GM23338 (cell line): ENCODE measurements at regions not wholly inside any gene's neighbourhood (a gene's known extent, or its start where the extent isn't known, plus 50 kb on each side); places are given as distances from the start of the nearest gene placed in this dataset.

Experiments
- ATAC-seq: fragments of 200-7000 bp; cut with Tn5 transposase; 3 replicates; pipeline ENCODE4 v1.9.1; 2020
- DNase-seq: peaks from one replicate; pipeline ENCODE4 v3.0.0-alpha.2; 2015; ENCODE audit warnings: low spot score
- H2AFZ ChIP-seq: fragments of 200-600 bp; sonication (generic); 2 replicates; pipeline ENCODE4 v1.8.0; 2016; ENCODE audit warnings: antibody characterized with exemption, mild to moderate bottlenecking, moderate library complexity
- H3F3A ChIP-seq: fragments of 200-600 bp; sonication (generic); replicated peaks from 2 replicates; pipeline ENCODE4 v1.8.0; 2017; ENCODE audit warnings: antibody characterized with exemption, mixed run types, low read depth
- H3K27ac ChIP-seq: fragments of 200-600 bp; sonication (generic); 2 replicates; pipeline ENCODE4 v1.6.1; 2016; ENCODE audit warnings: low read depth
- H3K27me3 ChIP-seq: fragments of 200-600 bp; sonication (generic); 2 replicates; pipeline ENCODE4 v1.8.0; 2016; ENCODE audit warnings: mild to moderate bottlenecking, mixed run types, moderate library complexity; ENCODE audit not compliant: insufficient read depth
- H3K36me3 ChIP-seq: fragments of 200-600 bp; sonication (generic); 2 replicates; pipeline ENCODE4 v1.8.0; 2016; ENCODE audit warnings: mild to moderate bottlenecking; ENCODE audit not compliant: insufficient read depth
- H3K4me1 ChIP-seq: fragments of 200-600 bp; sonication (generic); 2 replicates; pipeline ENCODE4 v1.8.0; 2016; ENCODE audit warnings: mild to moderate bottlenecking, moderate library complexity; ENCODE audit not compliant: insufficient read depth
- H3K4me2 ChIP-seq: fragments of 200-600 bp; sonication (generic); 2 replicates; pipeline ENCODE4 v1.7.1; 2017; ENCODE audit warnings: mixed run types
- H3K4me3 ChIP-seq: fragments of 200-600 bp; sonication (generic); 2 replicates; pipeline ENCODE4 v1.6.1; 2016; ENCODE audit warnings: mixed run types
- H3K79me2 ChIP-seq: fragments of 200-600 bp; sonication (generic); replicated peaks from 2 replicates; pipeline ENCODE4 v1.8.0; 2017; ENCODE audit warnings: mild to moderate bottlenecking; ENCODE audit not compliant: insufficient read depth
- H3K9me2 ChIP-seq: fragments of 200-600 bp; sonication (generic); 2 replicates; pipeline ENCODE4 v1.8.0; 2017; ENCODE audit not compliant: insufficient read depth
- H4K20me1 ChIP-seq: fragments of 200-600 bp; sonication (generic); replicated peaks from 2 replicates; pipeline ENCODE4 v1.8.0; 2017; ENCODE audit warnings: mild to moderate bottlenecking; ENCODE audit not compliant: insufficient read depth
- H3K27ac Mint-ChIP-seq: 2 replicates; pipeline ENCODE4 v1.8.0; 2020; ENCODE audit warnings: inconsistent platforms, mild to moderate bottlenecking, moderate library complexity, mixed read lengths
- H3K27me3 Mint-ChIP-seq: 3 replicates; pipeline ENCODE4 v1.8.0; 2022; ENCODE audit warnings: low read depth, mild to moderate bottlenecking, moderate library complexity, mixed read lengths, inconsistent platforms; ENCODE audit not compliant: insufficient read depth, poor library complexity
- H3K36me3 Mint-ChIP-seq: 3 replicates; pipeline ENCODE4 v1.8.0; 2021; ENCODE audit warnings: low read depth, mild to moderate bottlenecking, inconsistent platforms, moderate library complexity, mixed read lengths
- H3K4me1 Mint-ChIP-seq: 3 replicates; pipeline ENCODE4 v1.8.0; 2020; ENCODE audit warnings: mild to moderate bottlenecking, inconsistent platforms, mixed read lengths
- H3K4me3 Mint-ChIP-seq: 3 replicates; pipeline ENCODE4 v1.8.0; 2021; ENCODE audit warnings: moderate library complexity, mild to moderate bottlenecking, inconsistent platforms, mixed read lengths
- H3K9me3 Mint-ChIP-seq: 3 replicates; pipeline ENCODE4 v1.8.0; 2020; ENCODE audit warnings: moderate library complexity, mild to moderate bottlenecking, inconsistent platforms, mixed read lengths
- CREB1 ChIP-seq: fragments of 250-450 bp; sonication (Bioruptor Pico); IDR thresholded peaks from 2 replicates; pipeline ENCODE4 v1.5.0; 2020; ENCODE audit warnings: low read depth, mild to moderate bottlenecking, moderate library complexity
- EZH2 ChIP-seq: fragments of 200-600 bp; sonication (generic); IDR thresholded peaks from one replicate; pipeline ENCODE4 v1.8.0; 2017; ENCODE audit warnings: antibody characterized with exemption, mild to moderate bottlenecking, low read depth; ENCODE audit not compliant: unreplicated experiment
- EZH2phosphoT487 ChIP-seq: fragments of 200-600 bp; sonication (generic); IDR thresholded peaks from one replicate; pipeline ENCODE4 v1.8.1; 2018; ENCODE audit warnings: antibody characterized with exemption; ENCODE audit not compliant: unreplicated experiment
- JUNB ChIP-seq: IDR thresholded peaks from one replicate; pipeline ENCODE4 v1.6.1; 2016; ENCODE audit warnings: antibody characterized with exemption; ENCODE audit not compliant: unreplicated experiment
- NANOG ChIP-seq: IDR thresholded peaks from 2 replicates; pipeline ENCODE4 v1.6.1; 2016; ENCODE audit warnings: antibody characterized with exemption, borderline replicate concordance
- POLR2AphosphoS5 ChIP-seq: IDR thresholded peaks from 2 replicates; pipeline ENCODE4 v1.6.1; 2016; ENCODE audit warnings: antibody characterized with exemption, low read depth
- STAT1 ChIP-seq: IDR thresholded peaks from one replicate; pipeline ENCODE4 v1.6.1; 2016; ENCODE audit warnings: antibody characterized with exemption; ENCODE audit not compliant: unreplicated experiment
- ZNF114 ChIP-seq: fragments of 250-450 bp; sonication (Bioruptor Pico); IDR thresholded peaks from 2 replicates; pipeline ENCODE4 v1.5.0; 2020; ENCODE audit warnings: mild to moderate bottlenecking, moderate library complexity
- TF ChIP-seq, protein P1 (sequence below): IDR thresholded peaks from 2 replicates; pipeline ENCODE4 v1.6.1; 2016; ENCODE audit warnings: antibody characterized with exemption
- TF ChIP-seq, protein P2 (sequence below), 2 experiments: fragments of 200-600 bp in 1 of 2; sonication (generic) in 1 of 2; conservative IDR thresholded peaks; 2 replicates each; pipeline versions ENCODE4 v1.5.1 to v1.6.1; 2016 to 2017; ENCODE audit warnings: antibody characterized with exemption in 2 of 2, low read depth in 2 of 2, mild to moderate bottlenecking in 2 of 2, moderate library complexity in 1 of 2
- TF ChIP-seq, protein P3 (sequence below): IDR thresholded peaks from one replicate; pipeline ENCODE4 v1.6.1; 2018; ENCODE audit warnings: antibody characterized with exemption; ENCODE audit not compliant: unreplicated experiment
- TF ChIP-seq, protein P4 (sequence below): fragments of 250-450 bp; sonication (Bioruptor Pico); IDR thresholded peaks from 2 replicates; pipeline ENCODE4 v1.5.0; 2020; ENCODE audit warnings: mild to moderate bottlenecking, moderate library complexity

DNA sequence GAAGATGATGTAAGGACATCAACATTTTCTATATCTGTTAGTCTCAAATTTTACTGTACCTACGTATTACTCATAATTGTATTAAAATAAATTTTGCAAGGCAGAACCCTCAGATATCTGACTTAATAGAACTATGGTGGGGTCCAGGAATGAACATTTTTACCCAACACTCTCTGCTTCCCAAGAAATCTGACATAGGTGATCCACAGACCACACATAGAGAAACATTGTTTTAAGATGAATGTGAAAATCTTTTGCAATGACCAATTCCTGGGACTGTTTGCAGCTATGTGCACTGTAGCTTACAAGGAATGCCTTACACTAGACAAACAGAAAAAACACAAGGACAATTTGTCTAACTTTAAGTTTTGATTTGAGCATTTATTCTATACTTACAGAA, 645.6 kb upstream of the ADGRL2 start (continued):
- TF ChIP-seq, protein P1, sequence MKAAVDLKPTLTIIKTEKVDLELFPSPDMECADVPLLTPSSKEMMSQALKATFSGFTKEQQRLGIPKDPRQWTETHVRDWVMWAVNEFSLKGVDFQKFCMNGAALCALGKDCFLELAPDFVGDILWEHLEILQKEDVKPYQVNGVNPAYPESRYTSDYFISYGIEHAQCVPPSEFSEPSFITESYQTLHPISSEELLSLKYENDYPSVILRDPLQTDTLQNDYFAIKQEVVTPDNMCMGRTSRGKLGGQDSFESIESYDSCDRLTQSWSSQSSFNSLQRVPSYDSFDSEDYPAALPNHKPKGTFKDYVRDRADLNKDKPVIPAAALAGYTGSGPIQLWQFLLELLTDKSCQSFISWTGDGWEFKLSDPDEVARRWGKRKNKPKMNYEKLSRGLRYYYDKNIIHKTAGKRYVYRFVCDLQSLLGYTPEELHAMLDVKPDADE: no peak

DNA sequence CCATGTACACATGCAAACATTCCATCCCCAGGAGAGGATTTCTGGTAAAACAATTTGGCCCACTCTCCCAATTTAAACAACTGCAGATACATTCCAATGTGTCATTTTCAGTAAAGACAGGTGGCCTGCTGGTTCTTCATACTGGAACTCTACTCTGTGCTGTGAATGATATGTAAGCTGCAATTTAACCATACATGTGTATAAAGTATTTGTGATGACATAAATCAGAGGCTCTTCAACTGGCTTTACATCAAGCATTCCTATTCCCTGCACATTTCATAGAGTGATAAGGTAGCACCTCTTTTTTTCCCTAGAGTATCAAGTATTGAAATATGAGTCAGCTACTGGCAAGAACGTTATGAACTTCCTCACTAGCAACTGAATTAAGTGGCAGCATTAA, 649.5 kb upstream of the ADGRL2 start:
- H3K4me2 ChIP-seq: no peak overlapping the region
- no peak for DNase-seq
- no peaks in the 10 kb centered on the region for H3K27me3 ChIP-seq
- no peaks in the 10 kb centered on the region for H3K4me1 Mint-ChIP-seq
- H3K79me2 ChIP-seq: no peaks in the 10 kb centered on the region
- H3K27me3 Mint-ChIP-seq: no peaks in the 10 kb centered on the region
- 0 out of 2 replicates have a peak, but pooled peaks cover 3% of the 10 kb centered on the region for H3K9me2 ChIP-seq
- no peak overlapping the region for H3K27ac Mint-ChIP-seq
- no peak overlapping the region for H2AFZ ChIP-seq
- H3K27ac ChIP-seq: no peak overlapping the region
- H3F3A ChIP-seq: no peaks in the 10 kb centered on the region
- no peak for ATAC-seq
- H3K36me3 ChIP-seq: no peaks in the 10 kb centered on the region
- no peak overlapping the region for H3K4me3 Mint-ChIP-seq
- no peak overlapping the region for H3K4me3 ChIP-seq
- no peaks in the 10 kb centered on the region for H4K20me1 ChIP-seq
- H3K4me1 ChIP-seq: peaks cover 6% of the 10 kb centered on the region; the same call in 1 of the 2 replicates
- H3K9me3 Mint-ChIP-seq: no peaks in the 10 kb centered on the region
- no peaks in the 10 kb centered on the region for H3K36me3 Mint-ChIP-seq
- TF ChIP-seq, protein P2, sequence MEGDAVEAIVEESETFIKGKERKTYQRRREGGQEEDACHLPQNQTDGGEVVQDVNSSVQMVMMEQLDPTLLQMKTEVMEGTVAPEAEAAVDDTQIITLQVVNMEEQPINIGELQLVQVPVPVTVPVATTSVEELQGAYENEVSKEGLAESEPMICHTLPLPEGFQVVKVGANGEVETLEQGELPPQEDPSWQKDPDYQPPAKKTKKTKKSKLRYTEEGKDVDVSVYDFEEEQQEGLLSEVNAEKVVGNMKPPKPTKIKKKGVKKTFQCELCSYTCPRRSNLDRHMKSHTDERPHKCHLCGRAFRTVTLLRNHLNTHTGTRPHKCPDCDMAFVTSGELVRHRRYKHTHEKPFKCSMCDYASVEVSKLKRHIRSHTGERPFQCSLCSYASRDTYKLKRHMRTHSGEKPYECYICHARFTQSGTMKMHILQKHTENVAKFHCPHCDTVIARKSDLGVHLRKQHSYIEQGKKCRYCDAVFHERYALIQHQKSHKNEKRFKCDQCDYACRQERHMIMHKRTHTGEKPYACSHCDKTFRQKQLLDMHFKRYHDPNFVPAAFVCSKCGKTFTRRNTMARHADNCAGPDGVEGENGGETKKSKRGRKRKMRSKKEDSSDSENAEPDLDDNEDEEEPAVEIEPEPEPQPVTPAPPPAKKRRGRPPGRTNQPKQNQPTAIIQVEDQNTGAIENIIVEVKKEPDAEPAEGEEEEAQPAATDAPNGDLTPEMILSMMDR (conservative IDR thresholded peaks at IDR 0.05; ENCODE audit: low read depth in 2 of 2): no peak
- TF ChIP-seq, protein P1: no peak
- no peak for TF ChIP-seq POLR2AphosphoS5
- no peak for TF ChIP-seq EZH2
- no peak for TF ChIP-seq STAT1
- no peak for TF ChIP-seq ZNF114 (CRISPR knock-in tag)
- TF ChIP-seq, protein P3, sequence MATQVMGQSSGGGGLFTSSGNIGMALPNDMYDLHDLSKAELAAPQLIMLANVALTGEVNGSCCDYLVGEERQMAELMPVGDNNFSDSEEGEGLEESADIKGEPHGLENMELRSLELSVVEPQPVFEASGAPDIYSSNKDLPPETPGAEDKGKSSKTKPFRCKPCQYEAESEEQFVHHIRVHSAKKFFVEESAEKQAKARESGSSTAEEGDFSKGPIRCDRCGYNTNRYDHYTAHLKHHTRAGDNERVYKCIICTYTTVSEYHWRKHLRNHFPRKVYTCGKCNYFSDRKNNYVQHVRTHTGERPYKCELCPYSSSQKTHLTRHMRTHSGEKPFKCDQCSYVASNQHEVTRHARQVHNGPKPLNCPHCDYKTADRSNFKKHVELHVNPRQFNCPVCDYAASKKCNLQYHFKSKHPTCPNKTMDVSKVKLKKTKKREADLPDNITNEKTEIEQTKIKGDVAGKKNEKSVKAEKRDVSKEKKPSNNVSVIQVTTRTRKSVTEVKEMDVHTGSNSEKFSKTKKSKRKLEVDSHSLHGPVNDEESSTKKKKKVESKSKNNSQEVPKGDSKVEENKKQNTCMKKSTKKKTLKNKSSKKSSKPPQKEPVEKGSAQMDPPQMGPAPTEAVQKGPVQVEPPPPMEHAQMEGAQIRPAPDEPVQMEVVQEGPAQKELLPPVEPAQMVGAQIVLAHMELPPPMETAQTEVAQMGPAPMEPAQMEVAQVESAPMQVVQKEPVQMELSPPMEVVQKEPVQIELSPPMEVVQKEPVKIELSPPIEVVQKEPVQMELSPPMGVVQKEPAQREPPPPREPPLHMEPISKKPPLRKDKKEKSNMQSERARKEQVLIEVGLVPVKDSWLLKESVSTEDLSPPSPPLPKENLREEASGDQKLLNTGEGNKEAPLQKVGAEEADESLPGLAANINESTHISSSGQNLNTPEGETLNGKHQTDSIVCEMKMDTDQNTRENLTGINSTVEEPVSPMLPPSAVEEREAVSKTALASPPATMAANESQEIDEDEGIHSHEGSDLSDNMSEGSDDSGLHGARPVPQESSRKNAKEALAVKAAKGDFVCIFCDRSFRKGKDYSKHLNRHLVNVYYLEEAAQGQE: no peak
- TF ChIP-seq, protein P4, sequence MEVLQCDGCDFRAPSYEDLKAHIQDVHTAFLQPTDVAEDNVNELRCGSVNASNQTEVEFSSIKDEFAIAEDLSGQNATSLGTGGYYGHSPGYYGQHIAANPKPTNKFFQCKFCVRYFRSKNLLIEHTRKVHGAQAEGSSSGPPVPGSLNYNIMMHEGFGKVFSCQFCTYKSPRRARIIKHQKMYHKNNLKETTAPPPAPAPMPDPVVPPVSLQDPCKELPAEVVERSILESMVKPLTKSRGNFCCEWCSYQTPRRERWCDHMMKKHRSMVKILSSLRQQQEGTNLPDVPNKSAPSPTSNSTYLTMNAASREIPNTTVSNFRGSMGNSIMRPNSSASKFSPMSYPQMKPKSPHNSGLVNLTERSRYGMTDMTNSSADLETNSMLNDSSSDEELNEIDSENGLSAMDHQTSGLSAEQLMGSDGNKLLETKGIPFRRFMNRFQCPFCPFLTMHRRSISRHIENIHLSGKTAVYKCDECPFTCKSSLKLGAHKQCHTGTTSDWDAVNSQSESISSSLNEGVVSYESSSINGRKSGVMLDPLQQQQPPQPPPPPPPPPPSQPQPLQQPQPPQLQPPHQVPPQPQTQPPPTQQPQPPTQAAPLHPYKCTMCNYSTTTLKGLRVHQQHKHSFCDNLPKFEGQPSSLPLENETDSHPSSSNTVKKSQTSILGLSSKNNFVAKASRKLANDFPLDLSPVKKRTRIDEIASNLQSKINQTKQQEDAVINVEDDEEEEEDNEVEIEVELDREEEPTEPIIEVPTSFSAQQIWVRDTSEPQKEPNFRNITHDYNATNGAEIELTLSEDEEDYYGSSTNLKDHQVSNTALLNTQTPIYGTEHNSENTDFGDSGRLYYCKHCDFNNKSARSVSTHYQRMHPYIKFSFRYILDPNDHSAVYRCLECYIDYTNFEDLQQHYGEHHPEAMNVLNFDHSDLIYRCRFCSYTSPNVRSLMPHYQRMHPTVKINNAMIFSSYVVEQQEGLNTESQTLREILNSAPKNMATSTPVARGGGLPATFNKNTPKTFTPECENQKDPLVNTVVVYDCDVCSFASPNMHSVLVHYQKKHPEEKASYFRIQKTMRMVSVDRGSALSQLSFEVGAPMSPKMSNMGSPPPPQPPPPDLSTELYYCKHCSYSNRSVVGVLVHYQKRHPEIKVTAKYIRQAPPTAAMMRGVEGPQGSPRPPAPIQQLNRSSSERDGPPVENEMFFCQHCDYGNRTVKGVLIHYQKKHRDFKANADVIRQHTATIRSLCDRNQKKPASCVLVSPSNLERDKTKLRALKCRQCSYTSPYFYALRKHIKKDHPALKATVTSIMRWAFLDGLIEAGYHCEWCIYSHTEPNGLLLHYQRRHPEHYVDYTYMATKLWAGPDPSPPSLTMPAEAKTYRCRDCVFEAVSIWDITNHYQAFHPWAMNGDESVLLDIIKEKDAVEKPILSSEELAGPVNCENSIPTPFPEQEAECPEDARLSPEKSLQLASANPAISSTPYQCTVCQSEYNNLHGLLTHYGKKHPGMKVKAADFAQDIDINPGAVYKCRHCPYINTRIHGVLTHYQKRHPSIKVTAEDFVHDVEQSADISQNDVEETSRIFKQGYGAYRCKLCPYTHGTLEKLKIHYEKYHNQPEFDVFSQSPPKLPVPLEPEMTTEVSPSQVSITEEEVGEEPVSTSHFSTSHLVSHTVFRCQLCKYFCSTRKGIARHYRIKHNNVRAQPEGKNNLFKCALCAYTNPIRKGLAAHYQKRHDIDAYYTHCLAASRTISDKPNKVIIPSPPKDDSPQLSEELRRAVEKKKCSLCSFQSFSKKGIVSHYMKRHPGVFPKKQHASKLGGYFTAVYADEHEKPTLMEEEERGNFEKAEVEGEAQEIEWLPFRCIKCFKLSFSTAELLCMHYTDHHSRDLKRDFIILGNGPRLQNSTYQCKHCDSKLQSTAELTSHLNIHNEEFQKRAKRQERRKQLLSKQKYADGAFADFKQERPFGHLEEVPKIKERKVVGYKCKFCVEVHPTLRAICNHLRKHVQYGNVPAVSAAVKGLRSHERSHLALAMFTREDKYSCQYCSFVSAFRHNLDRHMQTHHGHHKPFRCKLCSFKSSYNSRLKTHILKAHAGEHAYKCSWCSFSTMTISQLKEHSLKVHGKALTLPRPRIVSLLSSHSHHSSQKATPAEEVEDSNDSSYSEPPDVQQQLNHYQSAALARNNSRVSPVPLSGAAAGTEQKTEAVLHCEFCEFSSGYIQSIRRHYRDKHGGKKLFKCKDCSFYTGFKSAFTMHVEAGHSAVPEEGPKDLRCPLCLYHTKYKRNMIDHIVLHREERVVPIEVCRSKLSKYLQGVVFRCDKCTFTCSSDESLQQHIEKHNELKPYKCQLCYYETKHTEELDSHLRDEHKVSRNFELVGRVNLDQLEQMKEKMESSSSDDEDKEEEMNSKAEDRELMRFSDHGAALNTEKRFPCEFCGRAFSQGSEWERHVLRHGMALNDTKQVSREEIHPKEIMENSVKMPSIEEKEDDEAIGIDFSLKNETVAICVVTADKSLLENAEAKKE (CRISPR knock-in tag): no peak
- no peak for TF ChIP-seq EZH2phosphoT487
- no peak for TF ChIP-seq NANOG
- TF ChIP-seq JUNB: no peak
- no peak for TF ChIP-seq CREB1
